SK-N-SH (cell line): ENCODE measurements at regions not wholly inside any gene's neighbourhood (a gene's known extent, or its start where the extent isn't known, plus 50 kb on each side); places are given as distances from the start of the nearest gene placed in this dataset.

Experiments
- CTCF ChIA-PET: fragments of 300-600, 350-600 bp; formaldehyde crosslinking; extraction: SDS; loops from one replicate; lab custom pipeline; 2021; lab: Yijun Ruan, JAX
- POLR2A ChIA-PET: fragments of 350-600 bp; sonication (Branson Sonifier 250); formaldehyde crosslinking; extraction: SDS; loops from one replicate; lab custom pipeline; 2020; ENCODE audit warnings: antibody characterized with exemption, inconsistent platforms; lab: Yijun Ruan, JAX
- DNase-seq: peaks from one replicate; pipeline ENCODE4 v3.0.0; 2012
- H2AFZ ChIP-seq: fragments of 200-600 bp; sonication (generic); 2 replicates; pipeline ENCODE4 v1.8.1; 2016; ENCODE audit warnings: antibody characterized with exemption, mild to moderate bottlenecking, low read depth
- H3F3A ChIP-seq: fragments of 200-600 bp; sonication (generic); replicated peaks from 2 replicates; pipeline ENCODE3; 2016; ENCODE audit warnings: antibody characterized with exemption, mild to moderate bottlenecking; ENCODE audit not compliant: insufficient read depth
- H3K27ac ChIP-seq, 2 experiments: fragments of 200-500 bp in 1 of 2; fragments of 200-600 bp in 1 of 2; sonication (Bioruptor generic) in 1 of 2; sonication (generic), shearing (Covaris generic) in 1 of 2; 2 replicates each; pipeline versions ENCODE4 v1.5.1 to v1.6.1; 2014 to 2016; ENCODE audit warnings: low read depth in 2 of 2, inconsistent platforms in 1 of 2, low read length in 1 of 2, mild to moderate bottlenecking in 1 of 2, mixed read lengths in 1 of 2
- H3K27me3 ChIP-seq: fragments of 200-600 bp; sonication (generic), shearing (Covaris generic); 2 replicates; pipeline ENCODE4 v1.6.1; 2016; ENCODE audit warnings: mixed run types; ENCODE audit not compliant: insufficient read depth
- H3K36me3 ChIP-seq, 2 experiments: fragments of 200-500 bp in 1 of 2; fragments of 200-600 bp in 1 of 2; sonication (Bioruptor generic) in 1 of 2; sonication (generic) in 1 of 2; replicated peaks in 1 of 2; 2 replicates each; pipeline versions ENCODE3 to v1.5.1; 2014 to 2016; ENCODE audit warnings: low read length in 1 of 2, mild to moderate bottlenecking in 1 of 2; ENCODE audit not compliant: insufficient read depth in 2 of 2, control insufficient read depth in 1 of 2
- H3K4me1 ChIP-seq, 2 experiments: fragments of 200-500 bp in 1 of 2; fragments of 200-600 bp in 1 of 2; sonication (Bioruptor generic) in 1 of 2; sonication (generic), shearing (Covaris generic) in 1 of 2; 2 replicates each; pipeline versions ENCODE4 v1.5.1 to v1.6.1; 2014 to 2016; ENCODE audit warnings: low read depth in 1 of 2, low read length in 1 of 2, mixed run types in 1 of 2; ENCODE audit not compliant: insufficient read depth in 2 of 2, control insufficient read depth in 1 of 2
- H3K4me2 ChIP-seq: fragments of 200-600 bp; sonication (generic), shearing (Covaris generic); 2 replicates; pipeline ENCODE4 v1.6.1; 2017; ENCODE audit warnings: mixed run types
- H3K4me3 ChIP-seq, 2 experiments: fragments of 200-500 bp in 1 of 2; fragments of 200-600 bp in 1 of 2; sonication (Bioruptor generic) in 1 of 2; sonication (generic), shearing (Covaris generic) in 1 of 2; 2 replicates each; pipeline versions ENCODE4 v1.5.1 to v1.8.1; 2014 to 2016; ENCODE audit warnings: low read depth in 2 of 2, inconsistent platforms in 1 of 2, low read length in 1 of 2, mild to moderate bottlenecking in 1 of 2, mixed read lengths in 1 of 2, moderate library complexity in 1 of 2
- H3K79me2 ChIP-seq: fragments of 200-600 bp; sonication (generic); 2 replicates; pipeline ENCODE4 v1.8.1; 2017; ENCODE audit warnings: mild to moderate bottlenecking; ENCODE audit not compliant: insufficient read depth
- H3K9ac ChIP-seq: fragments of 200-600 bp; sonication (generic); 2 replicates; pipeline ENCODE4 v1.6.1; 2017; ENCODE audit warnings: mixed run types
- H3K9me2 ChIP-seq: fragments of 200-600 bp; sonication (generic); 2 replicates; pipeline ENCODE4 v1.6.1; 2017; ENCODE audit warnings: mixed run types
- H3K9me3 ChIP-seq: fragments of 200-600 bp; sonication (generic); 2 replicates; pipeline ENCODE4 v1.6.1; 2017; ENCODE audit warnings: mixed run types, mild to moderate bottlenecking, moderate library complexity
- H4K20me1 ChIP-seq: fragments of 200-600 bp; sonication (generic); 2 replicates; pipeline ENCODE4 v1.6.1; 2017; ENCODE audit warnings: mild to moderate bottlenecking, mixed run types; ENCODE audit not compliant: insufficient read depth
- CHD2 ChIP-seq: fragments of 150-350 bp; IDR thresholded peaks from 2 replicates; pipeline ENCODE4 v1.6.1; 2018; ENCODE audit warnings: low read length; ENCODE audit not compliant: partially characterized antibody
- CTCF ChIP-seq: fragments of 200-600 bp; sonication (generic); IDR thresholded peaks from 2 replicates; pipeline ENCODE4 v1.6.1; 2017; ENCODE audit warnings: antibody characterized with exemption, mild to moderate bottlenecking, moderate library complexity
- ELF1 ChIP-seq: IDR thresholded peaks from 2 replicates; pipeline ENCODE4 v1.4.0; 2012
- FOSL2 ChIP-seq: IDR thresholded peaks from 2 replicates; pipeline ENCODE4 v1.4.0; 2012; ENCODE audit warnings: low read depth, mild to moderate bottlenecking, moderate library complexity, borderline replicate concordance
- FOXJ3 ChIP-seq: sonication (generic); formaldehyde crosslinking; IDR thresholded peaks from 2 replicates; pipeline ENCODE4 v1.5.1; 2020; ENCODE audit warnings: mild to moderate bottlenecking, missing genetic modification reagents
- FOXM1 ChIP-seq: IDR thresholded peaks from 2 replicates; pipeline ENCODE4 v1.4.0; 2012; ENCODE audit warnings: low read depth, mild to moderate bottlenecking
- MXI1 ChIP-seq: IDR thresholded peaks from 2 replicates; pipeline ENCODE4 v1.6.1; 2012; ENCODE audit warnings: mild to moderate bottlenecking, low read depth, low read length, improper control_type of control experiment
- RAD21 ChIP-seq: IDR thresholded peaks from 2 replicates; pipeline ENCODE4 v1.6.1; 2012; ENCODE audit warnings: mild to moderate bottlenecking, low read length
- REST ChIP-seq: IDR thresholded peaks from 2 replicates; pipeline ENCODE4 v1.6.1; 2012; ENCODE audit warnings: mild to moderate bottlenecking, low read depth, low read length, moderate library complexity
- RFX5 ChIP-seq: IDR thresholded peaks from 2 replicates; pipeline ENCODE4 v1.6.1; 2012; ENCODE audit warnings: mild to moderate bottlenecking, improper control_type of control experiment, low read length
- RXRA ChIP-seq: IDR thresholded peaks from 2 replicates; pipeline ENCODE4 v1.4.0; 2012; ENCODE audit warnings: low read depth, mild to moderate bottlenecking, borderline replicate concordance
- SIN3A ChIP-seq: IDR thresholded peaks from 2 replicates; pipeline ENCODE4 v1.6.1; 2012; ENCODE audit warnings: low read depth, mild to moderate bottlenecking, low read length, moderate library complexity, borderline replicate concordance
- SMC3 ChIP-seq: IDR thresholded peaks from 2 replicates; pipeline ENCODE4 v1.6.1; 2012; ENCODE audit warnings: low read depth, low read length, improper control_type of control experiment
- TCF12 ChIP-seq: IDR thresholded peaks from 2 replicates; pipeline ENCODE4 v1.4.0; 2012
- TEAD4 ChIP-seq: IDR thresholded peaks from 2 replicates; pipeline ENCODE4 v1.4.0; 2012; ENCODE audit warnings: mild to moderate bottlenecking, borderline replicate concordance; ENCODE audit not compliant: insufficient read depth
- USF2 ChIP-seq: fragments of 150-350 bp; IDR thresholded peaks from 2 replicates; pipeline ENCODE4 v1.6.1; 2017; ENCODE audit warnings: antibody characterized with exemption, low read length, low read depth, borderline replicate concordance
- WGBS: methylation state at CpG from one replicate; pipeline ENCODE4 v1.1.6; 2017; ENCODE audit warnings: low lambda C conversion rate; 5-methylcytosine and 5-hydroxymethylcytosine counted together
- TF ChIP-seq, protein P1 (sequence below): fragments of 150-350 bp; IDR thresholded peaks from 2 replicates; pipeline ENCODE4 v1.6.1; 2016; ENCODE audit warnings: mild to moderate bottlenecking, low read depth, low read length

- Histone ChIP-seq H3K36me3 (no peaks in the 10 kb centered on the region), H3K27me3 (no peaks in the 10 kb centered on the region), H3K9me3 (no peaks in the 10 kb centered on the region), H2AFZ (no peak overlapping the region), H4K20me1 (no peaks in the 10 kb centered on the region), H3K4me2 (0 out of 2 replicates have a peak overlapping the region, but pooled peaks have one; percentile 14), H3F3A (peaks cover 7% of the 10 kb centered on the region), H3K4me1 (peaks cover 6 to 22% of the 10 kb centered on the region in 2 experiments; a peak in 2 of 4 replicates), H3K9me2 (no peaks in the 10 kb centered on the region), H3K4me3 (no peak overlapping the region), H3K27ac (no peak overlapping the region), H3K9ac (no peak overlapping the region), H3K79me2 (no peaks in the 10 kb centered on the region)
- 71% methylated on average over 1 of the region's 1 CpG for WGBS
- DNase-seq: no peak
- ChIA-PET POLR2A (no interaction called here), CTCF (interaction anchor here (0.8 to 3.5 kb wide), 6 partner anchors 9 to 616 kb away, joined by 3 to 25 read pairs (median 4); partner anchors contain the start of gene TRABD2B)
- TF ChIP-seq CTCF (peak; percentile 12; the same call in 1 of the 2 replicates), TEAD4 (no peak)
Observed at GRCh38 chr1:48052923-48053291, 55.7 kb upstream of the TRABD2B start.

DNA sequence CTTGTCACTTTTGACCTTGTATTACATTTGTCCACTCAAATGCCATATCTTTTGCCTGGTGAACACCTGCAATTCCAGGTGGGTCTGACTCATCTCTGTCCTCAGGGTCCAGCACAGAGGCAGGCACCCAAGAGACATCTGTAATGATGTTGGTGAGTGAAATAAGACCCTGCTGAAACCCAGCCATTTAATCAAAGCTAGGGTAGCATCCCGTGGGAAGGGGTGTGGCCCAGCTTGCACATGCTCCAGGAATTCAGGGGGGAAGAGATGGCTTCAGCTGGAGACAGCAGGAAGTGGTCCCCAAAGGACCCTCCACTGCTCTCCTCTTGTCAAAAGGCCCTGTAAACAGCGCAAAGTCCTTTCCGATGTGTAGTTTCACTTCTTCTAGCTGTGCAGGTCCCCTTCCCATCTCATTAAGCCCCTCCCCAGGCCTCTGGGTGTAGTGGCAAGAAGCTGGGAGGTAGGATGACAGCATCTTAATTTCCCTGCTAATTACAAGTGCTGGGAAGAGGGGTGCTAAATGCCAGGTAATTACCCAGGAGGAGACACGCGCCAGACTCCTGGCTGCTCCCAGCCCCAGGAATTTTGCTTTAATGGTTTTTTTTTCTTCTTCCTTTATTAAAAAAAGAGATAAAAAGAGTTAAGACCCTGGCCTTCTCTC, 54.4 kb upstream of the TRABD2B start:
- H3K27ac ChIP-seq: no peak overlapping the region
- H3F3A ChIP-seq: peaks cover 7% of the 10 kb centered on the region
- H3K27me3 ChIP-seq: no peaks in the 10 kb centered on the region
- TF ChIP-seq RFX5 (no peak), SMC3 (no peak), CHD2 (no peak), FOXM1 (no peak), SIN3A (no peak), REST (no peak), USF2 (no peak), RXRA (no peak), TCF12 (no peak), RAD21 (no peak), FOSL2 (no peak), FOXJ3 (CRISPR knock-in tag) (no peak), TEAD4 (no peak), ELF1 (no peak), MXI1 (no peak)
- TF ChIP-seq, protein P1, sequence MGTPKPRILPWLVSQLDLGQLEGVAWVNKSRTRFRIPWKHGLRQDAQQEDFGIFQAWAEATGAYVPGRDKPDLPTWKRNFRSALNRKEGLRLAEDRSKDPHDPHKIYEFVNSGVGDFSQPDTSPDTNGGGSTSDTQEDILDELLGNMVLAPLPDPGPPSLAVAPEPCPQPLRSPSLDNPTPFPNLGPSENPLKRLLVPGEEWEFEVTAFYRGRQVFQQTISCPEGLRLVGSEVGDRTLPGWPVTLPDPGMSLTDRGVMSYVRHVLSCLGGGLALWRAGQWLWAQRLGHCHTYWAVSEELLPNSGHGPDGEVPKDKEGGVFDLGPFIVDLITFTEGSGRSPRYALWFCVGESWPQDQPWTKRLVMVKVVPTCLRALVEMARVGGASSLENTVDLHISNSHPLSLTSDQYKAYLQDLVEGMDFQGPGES: no peak
- TF ChIP-seq, all 33 proteins: peak for 0
- CTCF ChIA-PET: interaction anchor here (0.7 to 3.5 kb wide), 11 partner anchors 10 to 628 kb away, joined by 3 to 25 read pairs (median 3); partner anchors contain the start of gene TRABD2B
- Histone ChIP-seq H3K79me2 (no peaks in the 10 kb centered on the region), H2AFZ (no peak overlapping the region), H3K4me2 (no peak overlapping the region), H3K9me2 (no peaks in the 10 kb centered on the region), H3K9ac (no peak overlapping the region), H4K20me1 (no peaks in the 10 kb centered on the region), H3K36me3 (no peaks in the 10 kb centered on the region), H3K4me3 (no peak overlapping the region), H3K4me1 (peaks cover 6 to 31% of the 10 kb centered on the region in 2 experiments; a peak in 2 of 4 replicates), H3K9me3 (no peaks in the 10 kb centered on the region)
- POLR2A ChIA-PET: interaction anchor here (0.6 kb wide), 1 partner anchor 13 kb away, joined by 3 read pairs; no protein-coding TSS in a partner anchor
- no peak for DNase-seq
- WGBS: 76% methylated on average over 5 of the region's 5 CpGs
